ENCODE measurements at regions not wholly inside any gene's neighbourhood (a gene's known extent, or its start where the extent isn't known, plus 50 kb on each side); places are given as distances from the start of the nearest gene placed in this dataset.

DNA sequence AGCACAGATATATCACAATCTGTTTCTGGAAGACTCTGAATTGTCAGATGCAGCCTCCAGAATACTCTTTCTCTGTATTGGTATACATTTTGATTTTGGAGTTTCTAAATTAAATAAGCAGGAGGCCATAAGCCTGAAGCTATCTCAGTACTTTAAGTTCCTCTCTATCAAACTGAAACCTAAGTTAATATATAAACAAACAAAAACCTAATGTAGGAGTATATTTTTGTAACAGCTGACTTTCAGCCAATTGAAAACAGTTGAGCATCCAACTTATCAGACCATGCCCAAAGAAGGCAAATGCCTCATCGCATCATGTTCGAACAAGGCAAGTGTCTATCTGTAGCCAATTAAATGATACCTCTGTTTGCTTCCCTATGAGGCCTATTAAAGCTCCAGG is 1054.4 kb downstream of the AMY1C start (continued):
- no peak for TF ChIP-seq TBL1XR1 (IDR thresholded peaks at IDR 0.05; ENCODE audit: low read depth, low read length)
- TF ChIP-seq, protein P1, sequence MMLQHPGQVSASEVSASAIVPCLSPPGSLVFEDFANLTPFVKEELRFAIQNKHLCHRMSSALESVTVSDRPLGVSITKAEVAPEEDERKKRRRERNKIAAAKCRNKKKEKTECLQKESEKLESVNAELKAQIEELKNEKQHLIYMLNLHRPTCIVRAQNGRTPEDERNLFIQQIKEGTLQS (IDR thresholded peaks at IDR 0.05; ENCODE audit: borderline replicate concordance, extremely low read depth, low read depth, low read length): no peak

DNA sequence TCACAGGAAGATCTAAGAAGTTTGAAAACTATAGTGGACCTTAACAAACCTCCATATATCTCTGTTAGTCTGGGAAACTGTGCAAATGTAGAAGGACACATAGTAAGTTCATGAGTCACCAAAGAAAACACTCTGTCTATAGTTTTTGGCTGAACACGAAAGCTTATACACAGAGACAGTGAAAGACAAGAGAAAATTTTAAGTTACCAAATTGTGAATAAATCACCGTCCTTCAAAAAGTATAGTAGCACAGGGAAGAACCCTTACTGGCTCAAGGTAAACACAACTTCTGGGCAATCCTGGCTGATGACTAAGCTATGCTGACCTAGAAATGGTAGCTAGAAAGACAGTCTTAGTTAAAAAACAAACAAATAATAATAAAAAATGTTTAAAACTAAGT is 1057.9 kb downstream of the AMY1C start:
- WGBS (ENCODE audit: insufficient coverage, insufficient replicate concordance, low lambda C conversion rate, missing lambda C conversion rate): 15% methylated on average over 2 of the region's 2 CpGs
- H3K27me3 ChIP-seq (replicated peaks in 1 of 2; ENCODE audit: control insufficient read depth in 2 of 2, insufficient read depth in 2 of 2, low read length in 1 of 2): no peaks in the 10 kb centered on the region
- no peaks in the 10 kb centered on the region for H3K79me2 ChIP-seq (ENCODE audit: control insufficient read depth, insufficient read depth, low read length)
- no peak for FAIRE-seq
- no peak overlapping the region for H3K4me3 ChIP-seq
- ChIA-PET RAD21 (ENCODE audit: unreplicated experiment) (no interaction called here), CTCF (interaction anchor here (1.2 kb wide), 2 partner anchors 25 to 220 kb away, joined by 3 read pairs; no protein-coding TSS in a partner anchor), SMC1A (ENCODE audit: uncharacterized antibody, unreplicated experiment) (interaction anchor here (0.6 to 1.4 kb wide), 3 partner anchors 17 to 158 kb away, joined by 3 to 4 read pairs (median 3); no protein-coding TSS in a partner anchor), POLR2A (interaction anchor here (0.6 kb wide), 1 partner anchor 10 kb away, joined by 3 read pairs; no protein-coding TSS in a partner anchor)
- no peaks in the 10 kb centered on the region for H4K20me1 ChIP-seq (ENCODE audit: control insufficient read depth, insufficient read depth)
- no peak overlapping the region for H2AFZ ChIP-seq (ENCODE audit: control insufficient read depth, low read depth, low read length)
- no peak overlapping the region for H3K27ac ChIP-seq (ENCODE audit: control insufficient read depth, insufficient read depth)
- H3K36me3 ChIP-seq (ENCODE audit: control insufficient read depth in 2 of 2, insufficient read depth in 2 of 2, low read length in 1 of 2): no peaks in the 10 kb centered on the region
- ATAC-seq: no peak
- TF ChIP-seq, protein P2, sequence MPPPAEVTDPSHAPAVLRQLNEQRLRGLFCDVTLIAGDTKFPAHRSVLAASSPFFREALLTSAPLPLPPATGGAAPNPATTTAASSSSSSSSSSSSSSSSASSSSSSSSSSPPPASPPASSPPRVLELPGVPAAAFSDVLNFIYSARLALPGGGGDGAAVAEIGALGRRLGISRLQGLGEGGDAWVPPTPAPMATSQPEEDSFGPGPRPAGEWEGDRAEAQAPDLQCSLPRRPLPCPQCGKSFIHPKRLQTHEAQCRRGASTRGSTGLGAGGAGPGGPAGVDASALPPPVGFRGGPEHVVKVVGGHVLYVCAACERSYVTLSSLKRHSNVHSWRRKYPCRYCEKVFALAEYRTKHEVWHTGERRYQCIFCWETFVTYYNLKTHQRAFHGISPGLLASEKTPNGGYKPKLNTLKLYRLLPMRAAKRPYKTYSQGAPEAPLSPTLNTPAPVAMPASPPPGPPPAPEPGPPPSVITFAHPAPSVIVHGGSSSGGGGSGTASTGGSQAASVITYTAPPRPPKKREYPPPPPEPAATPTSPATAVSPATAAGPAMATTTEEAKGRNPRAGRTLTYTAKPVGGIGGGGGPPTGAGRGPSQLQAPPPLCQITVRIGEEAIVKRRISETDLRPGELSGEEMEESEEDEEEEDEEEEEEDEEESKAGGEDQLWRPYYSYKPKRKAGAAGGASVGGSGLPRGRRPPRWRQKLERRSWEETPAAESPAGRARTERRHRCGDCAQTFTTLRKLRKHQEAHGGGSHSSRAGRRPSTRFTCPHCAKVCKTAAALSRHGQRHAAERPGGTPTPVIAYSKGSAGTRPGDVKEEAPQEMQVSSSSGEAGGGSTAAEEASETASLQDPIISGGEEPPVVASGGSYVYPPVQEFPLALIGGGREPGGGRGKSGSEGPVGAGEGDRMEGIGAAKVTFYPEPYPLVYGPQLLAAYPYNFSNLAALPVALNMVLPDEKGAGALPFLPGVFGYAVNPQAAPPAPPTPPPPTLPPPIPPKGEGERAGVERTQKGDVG (CRISPR knock-in tag; IDR thresholded peaks at IDR 0.05): no peak
- TF ChIP-seq TARDBP (IDR thresholded peaks at IDR 0.05; ENCODE audit: borderline replicate concordance): no peak
- TF ChIP-seq SPI1 (IDR thresholded peaks at IDR 0.05; ENCODE audit: borderline replicate concordance, insufficient read depth, low read depth, low read length): no peak
- intact Hi-C loops (cut with micrococcal nuclease; ENCODE audit: unreplicated experiment) (no loop called here), in situ Hi-C loops (cut with MboI) (no loop called here)
- no peaks in the 10 kb centered on the region for H3K9me3 ChIP-seq (replicated peaks; ENCODE audit: control insufficient read depth, insufficient read depth, low read length)
- no peaks in the 10 kb centered on the region for H3K4me1 ChIP-seq (ENCODE audit: control insufficient read depth, insufficient read depth, low read length)
- H3K4me2 ChIP-seq (ENCODE audit: control insufficient read depth, insufficient read depth): no peak overlapping the region
- no peak overlapping the region for H3K9ac ChIP-seq (ENCODE audit: control insufficient read depth, insufficient read depth, low read length)
- no TSS peak for BruUV-seq (replicated peaks)
- DNase-seq (ENCODE audit: low read depth, low spot score): no peak

Data from GM12878 (cell line).